Stimulated activated CD8-positive, alpha-beta memory T cell treated with anti-CD3 and anti-CD28 coated beads, Interleukin-7, amount 100 ng/mL, for 24 hours (primary cell): ENCODE measurements at regions not wholly inside any gene's neighbourhood (a gene's known extent, or its start where the extent isn't known, plus 50 kb on each side); places are given as distances from the start of the nearest gene placed in this dataset.

Experiments
- DNase-seq: peaks from one replicate; pipeline ENCODE4 v3.0.0-alpha.2; 2020; ENCODE audit warnings: low read depth

DNA sequence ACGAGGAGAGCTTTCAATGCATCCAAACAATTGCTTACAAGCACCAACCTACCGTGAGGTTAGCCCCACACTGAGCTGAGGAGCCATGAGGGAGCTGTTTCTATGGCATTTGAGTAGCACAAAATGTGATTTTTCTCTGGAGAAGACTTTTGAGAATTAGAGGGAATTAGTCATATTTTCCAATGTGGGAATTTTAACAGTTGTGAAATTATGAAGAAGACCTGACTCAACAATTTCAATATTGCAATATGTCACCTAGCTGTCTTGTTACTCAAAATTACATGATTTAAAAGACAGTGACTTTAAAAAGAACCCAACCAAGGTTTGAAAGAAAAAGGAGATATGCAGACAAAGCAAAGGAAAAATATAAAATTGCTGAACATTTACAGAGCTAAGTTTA, 62.6 kb upstream of the LY86 start:
- DNase-seq = no peak

DNA sequence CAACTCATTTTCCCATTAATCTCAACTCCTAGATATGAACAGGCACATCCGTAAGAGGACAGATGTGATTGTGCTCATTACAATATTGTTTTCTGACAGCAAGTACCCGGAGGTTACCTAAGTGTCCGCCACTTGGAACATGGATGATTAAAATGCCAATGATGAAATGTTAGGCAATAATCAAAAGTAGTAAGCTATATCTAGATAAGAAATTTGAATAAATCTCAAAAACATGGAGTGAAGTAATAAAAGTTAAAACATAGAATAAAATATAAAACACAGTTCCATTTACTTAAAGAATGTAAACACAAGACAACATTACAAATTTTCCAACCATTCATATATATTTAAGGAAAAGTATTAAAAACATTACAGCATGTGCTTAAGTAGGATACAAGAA, 59.2 kb upstream of the LY86 start:
- no peak for DNase-seq

DNA sequence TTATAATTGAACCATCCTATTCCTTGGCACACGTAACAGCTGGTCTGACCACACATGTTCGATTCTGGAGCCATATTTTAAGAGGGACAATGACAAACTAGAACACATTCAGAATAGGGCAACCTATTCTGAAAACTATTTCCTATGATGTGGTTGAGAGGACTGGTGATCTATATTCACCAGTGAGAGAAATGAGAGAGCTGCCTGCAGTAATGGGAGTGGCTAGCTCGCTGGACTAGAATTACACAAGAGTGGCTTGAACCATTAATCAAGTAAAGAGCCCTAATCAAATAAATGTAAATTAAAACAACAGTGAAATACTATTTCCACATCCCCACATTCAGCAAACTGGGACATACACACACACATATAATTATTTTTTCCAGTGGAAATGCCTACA, 55.3 kb upstream of the LY86 start:
- DNase-seq = no peak

DNA sequence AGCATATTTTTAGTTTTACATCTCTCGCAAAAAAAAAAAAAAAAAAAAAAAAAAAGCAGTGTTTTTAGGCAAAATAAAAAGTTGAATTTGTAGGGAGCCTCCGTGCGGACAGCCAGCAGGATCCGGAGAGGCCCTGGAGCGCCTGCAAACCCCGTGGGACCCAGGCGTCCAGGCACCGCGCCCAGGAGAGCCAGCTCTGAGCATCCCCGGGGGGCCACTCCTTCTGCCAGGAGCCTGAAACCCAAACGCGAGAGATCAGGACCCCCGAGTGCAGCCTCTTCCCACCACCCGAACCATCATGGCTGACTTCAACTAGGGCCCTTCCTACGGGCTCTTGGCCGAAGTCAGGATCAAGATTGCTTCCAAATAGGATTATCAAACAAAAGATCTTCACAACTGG, 54.1 kb upstream of the LY86 start:
- no peak for DNase-seq

DNA sequence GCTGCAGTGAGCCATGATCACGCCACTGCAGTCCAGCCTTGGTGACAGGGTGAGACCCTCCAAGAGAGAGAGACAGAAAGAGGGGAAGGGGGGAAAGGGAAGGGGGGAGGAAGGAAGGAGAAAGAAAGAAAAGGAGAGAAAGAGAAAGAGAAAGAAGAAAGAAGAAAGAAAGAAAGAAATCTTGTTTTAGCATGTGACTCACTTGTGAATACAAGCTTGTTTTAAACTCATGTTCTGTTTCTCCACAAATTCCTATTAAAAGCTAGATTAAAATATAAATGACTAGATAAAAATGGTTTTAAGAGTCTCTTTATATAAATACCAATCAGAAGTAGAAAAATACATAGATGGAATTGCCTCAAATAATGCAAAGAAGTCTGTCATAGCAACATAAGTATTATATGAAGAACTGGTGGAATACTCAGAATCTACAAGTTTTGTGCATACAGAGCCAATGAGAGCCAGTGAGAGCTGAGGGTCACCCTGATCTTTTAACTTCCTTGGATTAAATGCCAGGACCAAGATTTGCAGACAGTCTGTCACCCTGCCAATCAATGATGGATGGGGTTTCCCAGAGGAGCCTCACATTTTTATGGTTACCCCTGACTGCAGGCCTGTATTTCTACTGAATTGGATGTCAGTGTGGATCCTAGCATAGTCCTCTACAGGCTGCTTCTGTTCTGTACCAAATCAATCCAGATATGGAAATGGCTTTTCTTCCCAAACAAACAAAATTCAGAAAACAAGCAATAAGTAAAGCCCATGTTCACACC, 50.8 kb upstream of the LY86 start:
- DNase-seq = no peak

DNA sequence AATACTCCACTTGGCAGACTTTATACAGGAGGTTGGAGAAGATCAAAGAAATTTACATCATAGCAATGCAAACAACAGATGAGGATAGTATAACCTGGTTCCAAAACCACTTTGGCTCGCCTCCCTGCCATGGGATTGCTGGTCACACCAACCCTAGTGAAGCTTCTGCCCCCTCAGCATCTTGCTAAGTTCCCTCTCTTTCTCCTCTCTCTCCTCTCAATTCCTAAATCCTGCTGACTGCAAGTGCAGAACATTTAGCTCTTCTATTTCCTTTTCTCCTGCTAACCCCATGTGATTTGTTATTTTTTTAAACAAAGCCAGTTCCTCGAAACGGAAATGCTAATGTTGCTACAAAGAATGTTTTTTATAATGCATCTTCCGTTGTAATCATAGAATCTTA, 50.3 kb upstream of the LY86 start:
- DNase-seq = no peak
